IMR-90 (cell line): ENCODE measurements at regions not wholly inside any gene's neighbourhood (a gene's known extent, or its start where the extent isn't known, plus 50 kb on each side); places are given as distances from the start of the nearest gene placed in this dataset.

Source experiments
- ATAC-seq: fragments of 200-7000 bp; cut with Tn5 transposase; 2 replicates; pipeline ENCODE4 v1.9.1; 2020; ENCODE audit warnings: low read depth, mild to moderate bottlenecking, moderate library complexity
- BruUV-seq: library from RNA; stranded (reverse); fragments of 400-500 nt; replicated peaks from 2 replicates; lab custom pipeline; 2021; lab: Mats Ljungman, UMichigan
- CTCF ChIA-PET: fragments of 300-600 bp; formaldehyde crosslinking; extraction: SDS; loops from one replicate; lab custom pipeline; 2021; ENCODE audit warnings: antibody characterized with exemption; lab: Yijun Ruan, JAX
- POLR2A ChIA-PET: fragments of 300-600 bp; sonication (Branson Sonifier 250); formaldehyde crosslinking; loops from one replicate; lab custom pipeline; 2022; ENCODE audit warnings: antibody characterized with exemption; ENCODE audit not compliant: unreplicated experiment; lab: Charles Lee
- DNase-seq: peaks from one replicate; pipeline ENCODE4 v3.0.0; 2013
- H2AFZ ChIP-seq: replicated peaks from 2 replicates; pipeline ENCODE3; 2013; ENCODE audit warnings: low read length, mild to moderate bottlenecking; ENCODE audit not compliant: poor library complexity
- H2AK5ac ChIP-seq: 2 replicates; pipeline ENCODE4 v1.6.1; 2013; ENCODE audit warnings: low read depth, low read length, inconsistent platforms
- H2AK9ac ChIP-seq: replicated peaks from 2 replicates; pipeline ENCODE3; 2013; ENCODE audit warnings: mild to moderate bottlenecking, low read depth, low read length, moderate library complexity; ENCODE audit not compliant: poor library complexity
- H2BK120ac ChIP-seq: 2 replicates; pipeline ENCODE4 v1.6.1; 2013; ENCODE audit warnings: low read depth, low read length, inconsistent platforms
- H2BK15ac ChIP-seq: 3 replicates; pipeline ENCODE4 v1.6.1; 2013; ENCODE audit warnings: low read depth, low read length, inconsistent platforms
- H2BK20ac ChIP-seq: 2 replicates; pipeline ENCODE4 v1.6.1; 2013; ENCODE audit warnings: low read depth, mild to moderate bottlenecking, inconsistent platforms, low read length, moderate library complexity
- H2BK5ac ChIP-seq: 2 replicates; pipeline ENCODE4 v1.6.1; 2013; ENCODE audit warnings: mild to moderate bottlenecking, low read depth, low read length, inconsistent platforms; ENCODE audit not compliant: poor library complexity, severe bottlenecking
- H3K14ac ChIP-seq: replicated peaks from 2 replicates; pipeline ENCODE4 v1.6.1; 2013; ENCODE audit warnings: low read depth, low read length, inconsistent platforms
- H3K18ac ChIP-seq: 2 replicates; pipeline ENCODE4 v1.6.1; 2013; ENCODE audit warnings: low read depth, low read length, control low read depth
- H3K23ac ChIP-seq: 2 replicates; pipeline ENCODE4 v1.6.1; 2013; ENCODE audit warnings: low read depth, low read length, inconsistent platforms
- H3K27ac ChIP-seq: 2 replicates; pipeline ENCODE4 v1.5.1; 2013; ENCODE audit warnings: mild to moderate bottlenecking, control low read depth, low read length; ENCODE audit not compliant: insufficient read depth
- H3K27me3 ChIP-seq: 2 replicates; pipeline ENCODE4 v1.6.1; 2013; ENCODE audit warnings: low read length; ENCODE audit not compliant: control insufficient read depth, insufficient read depth
- H3K36me3 ChIP-seq: 2 replicates; pipeline ENCODE4 v1.6.1; 2013; ENCODE audit warnings: low read length, mixed read lengths; ENCODE audit not compliant: control insufficient read depth, insufficient read depth
- H3K4ac ChIP-seq: 2 replicates; pipeline ENCODE4 v1.6.1; 2013; ENCODE audit warnings: low read depth, low read length, inconsistent platforms
- H3K4me1 ChIP-seq: 2 replicates; pipeline ENCODE4 v1.6.1; 2013; ENCODE audit warnings: low read length, mixed read lengths; ENCODE audit not compliant: control insufficient read depth, insufficient read depth
- H3K4me2 ChIP-seq: 2 replicates; pipeline ENCODE4 v1.6.1; 2013; ENCODE audit warnings: low read depth, mild to moderate bottlenecking, control low read depth, low read length, moderate library complexity
- H3K4me3 ChIP-seq: 2 replicates; pipeline ENCODE4 v1.5.1; 2013; ENCODE audit warnings: low read depth, mild to moderate bottlenecking, control low read depth, low read length, moderate library complexity; ENCODE audit not compliant: insufficient read depth
- H3K56ac ChIP-seq: 2 replicates; pipeline ENCODE4 v1.6.1; 2013; ENCODE audit warnings: low read length, inconsistent platforms; ENCODE audit not compliant: insufficient read depth; ENCODE audit errors: extremely low read depth
- H3K79me1 ChIP-seq, 2 experiments: 2 replicates each; pipeline ENCODE4 v1.6.1; 2013; ENCODE audit warnings: low read length in 2 of 2, inconsistent platforms in 1 of 2, low read depth in 1 of 2
- H3K9ac ChIP-seq: 2 replicates; pipeline ENCODE4 v1.6.1; 2013; ENCODE audit warnings: low read depth, low read length, control low read depth
- H3K9me1 ChIP-seq: 2 replicates; pipeline ENCODE4 v1.6.1; 2013; ENCODE audit warnings: low read length, inconsistent platforms; ENCODE audit not compliant: insufficient read depth
- H3K9me3 ChIP-seq: 2 replicates; pipeline ENCODE4 v1.6.1; 2013; ENCODE audit warnings: low read length; ENCODE audit not compliant: control insufficient read depth, insufficient read depth
- H4K20me1 ChIP-seq: 2 replicates; pipeline ENCODE4 v1.6.1; 2013; ENCODE audit warnings: low read length, inconsistent platforms; ENCODE audit not compliant: insufficient read depth
- H4K5ac ChIP-seq: 2 replicates; pipeline ENCODE4 v1.6.1; 2013; ENCODE audit warnings: mild to moderate bottlenecking, low read depth, low read length, control low read depth
- H4K8ac ChIP-seq, 2 experiments: 2 replicates each; pipeline ENCODE4 v1.6.1; 2013; ENCODE audit warnings: low read depth in 2 of 2, low read length in 2 of 2, control low read depth in 1 of 2, inconsistent platforms in 1 of 2
- H4K91ac ChIP-seq: 2 replicates; pipeline ENCODE4 v1.6.1; 2013; ENCODE audit warnings: low read depth, low read length, inconsistent platforms; ENCODE audit not compliant: insufficient read depth
- POLR2A ChIP-seq: IDR thresholded peaks from 2 replicates; pipeline ENCODE4 v1.6.1; 2012; ENCODE audit warnings: mild to moderate bottlenecking, low read depth, low read length
- dilution Hi-C: fragments of 300-500 bp; cut with HindIII; formaldehyde crosslinking; loops from one replicate; pipeline ENCODE4 v1.14.3; 2018; ENCODE audit warnings: low sequenced_read_pairs; ENCODE audit not compliant: unreplicated experiment
- in situ Hi-C: fragments of 300-500 bp; cut with MboI; formaldehyde crosslinking; loops from 3 replicates; pipeline ENCODE4 v1.14.3; 2019; ENCODE audit warnings: low sequenced_read_pairs, inconsistent platforms, mixed read lengths
- intact Hi-C: fragments of 100-400 bp; cut with micrococcal nuclease; formaldehyde crosslinking; loops from 2 replicates; pipeline ENCODE4 v1.10.0; 2022
- TF ChIP-seq, protein P1 (sequence below): fragments of 150-350 bp; IDR thresholded peaks from 2 replicates; pipeline ENCODE4 v1.6.1; 2016; ENCODE audit warnings: low read depth, mild to moderate bottlenecking, low read length, moderate library complexity, borderline replicate concordance

GRCh38 chrX:96449896-96450295 is 234.7 kb upstream of the DIAPH2 start:
- no peak overlapping the region for H3K18ac ChIP-seq
- BruUV-seq = no TSS peak
- H3K4ac ChIP-seq = no peak overlapping the region
- no peak overlapping the region for H4K91ac ChIP-seq
- H2BK15ac ChIP-seq = no peak overlapping the region
- H3K9ac ChIP-seq = no peak overlapping the region
- H2BK20ac ChIP-seq = no peak overlapping the region
- POLR2A ChIA-PET = no interaction called here
- H3K4me3 ChIP-seq = no peak overlapping the region
- no peak overlapping the region for H2BK5ac ChIP-seq
- no peaks in the 10 kb centered on the region for H3K36me3 ChIP-seq
- H3K23ac ChIP-seq = no peak overlapping the region
- intact Hi-C loops = no loop called here
- no peaks in the 10 kb centered on the region for H3K9me1 ChIP-seq
- in situ Hi-C loops = no loop called here
- no peaks in the 10 kb centered on the region; the same call in 1 of the 2 replicates for H3K27me3 ChIP-seq
- H4K8ac ChIP-seq = no peak overlapping the region
- no peak overlapping the region for H2AFZ ChIP-seq
- H4K20me1 ChIP-seq = no peaks in the 10 kb centered on the region
- H3K56ac ChIP-seq = no peak overlapping the region
- H3K79me1 ChIP-seq = no peaks in the 10 kb centered on the region
- H3K9me3 ChIP-seq = no peaks in the 10 kb centered on the region
- no peak overlapping the region for H2AK5ac ChIP-seq
- H3K14ac ChIP-seq = no peak overlapping the region
- no peak overlapping the region for H2BK120ac ChIP-seq
- no peak overlapping the region for H2AK9ac ChIP-seq
- H3K4me2 ChIP-seq = no peak overlapping the region
- no peak overlapping the region for H4K5ac ChIP-seq
- DNase-seq (no peak), ATAC-seq (no peak)
- no peak for TF ChIP-seq POLR2A
- TF ChIP-seq, protein P1, sequence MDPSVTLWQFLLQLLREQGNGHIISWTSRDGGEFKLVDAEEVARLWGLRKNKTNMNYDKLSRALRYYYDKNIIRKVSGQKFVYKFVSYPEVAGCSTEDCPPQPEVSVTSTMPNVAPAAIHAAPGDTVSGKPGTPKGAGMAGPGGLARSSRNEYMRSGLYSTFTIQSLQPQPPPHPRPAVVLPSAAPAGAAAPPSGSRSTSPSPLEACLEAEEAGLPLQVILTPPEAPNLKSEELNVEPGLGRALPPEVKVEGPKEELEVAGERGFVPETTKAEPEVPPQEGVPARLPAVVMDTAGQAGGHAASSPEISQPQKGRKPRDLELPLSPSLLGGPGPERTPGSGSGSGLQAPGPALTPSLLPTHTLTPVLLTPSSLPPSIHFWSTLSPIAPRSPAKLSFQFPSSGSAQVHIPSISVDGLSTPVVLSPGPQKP = no peak
- CTCF ChIA-PET = interaction anchor here (0.6 kb wide), 1 partner anchor 14 kb away, joined by 3 read pairs; no protein-coding TSS in a partner anchor
- no peaks in the 10 kb centered on the region for H3K4me1 ChIP-seq
- no peak overlapping the region for H3K27ac ChIP-seq
- dilution Hi-C loops = no loop called here
